Peyer's patch (tissue), 4 donors: ENCODE measurements at regions not wholly inside any gene's neighbourhood (a gene's known extent, or its start where the extent isn't known, plus 50 kb on each side); places are given as distances from the start of the nearest gene placed in this dataset.

Experiments used
- DNase-seq, 3 donors: peaks; one replicate each; pipeline ENCODE4 v3.0.0-alpha.2; 2017 to 2019
- H3K27ac ChIP-seq, 4 donors: fragments of 200-600 bp; sonication (generic); one replicate each; pipeline ENCODE4 v1.5.1; 2016 to 2019
- H3K27me3 ChIP-seq, 2 donors: fragments of 200-600 bp; sonication (generic); one replicate each; pipeline ENCODE4 v1.5.1; 2019
- H3K36me3 ChIP-seq, 3 donors: fragments of 200-600 bp; sonication (generic); one replicate each; pipeline ENCODE4 v1.5.1; 2016 to 2019
- H3K4me1 ChIP-seq, 4 donors: fragments of 200-600 bp; sonication (generic); one replicate each; pipeline ENCODE4 v1.5.1; 2016 to 2019
- H3K4me3 ChIP-seq, 4 donors: fragments of 200-600 bp; sonication (generic); 1 replicate in 3 of 4; 2 replicates in 1 of 4; pipeline ENCODE4 v1.5.1; 2016 to 2019; ENCODE audit warnings: mild to moderate bottlenecking in 1 of 4
- H3K9me3 ChIP-seq, 4 donors: fragments of 200-600 bp; sonication (generic); one replicate each; pipeline ENCODE4 v1.5.1; 2016 to 2019; ENCODE audit warnings: mild to moderate bottlenecking in 1 of 4
- POLR2A ChIP-seq, 2 donors: fragments of 450-650 bp; IDR thresholded peaks; one replicate each; pipeline ENCODE4 v1.5.1; 2017; ENCODE audit warnings: antibody characterized with exemption in 2 of 2, mild to moderate bottlenecking in 2 of 2, moderate library complexity in 2 of 2
- TF ChIP-seq, protein P1 (sequence below), 6 experiments: fragments of 450-650 bp in 4 of 6; fragments of 200-600 bp in 2 of 6; sonication (generic) in 1 of 6; IDR thresholded peaks; one replicate each; pipeline ENCODE4 v1.5.1; 2017 to 2019; ENCODE audit warnings: antibody characterized with exemption in 6 of 6, mild to moderate bottlenecking in 3 of 6, moderate library complexity in 1 of 6

DNA sequence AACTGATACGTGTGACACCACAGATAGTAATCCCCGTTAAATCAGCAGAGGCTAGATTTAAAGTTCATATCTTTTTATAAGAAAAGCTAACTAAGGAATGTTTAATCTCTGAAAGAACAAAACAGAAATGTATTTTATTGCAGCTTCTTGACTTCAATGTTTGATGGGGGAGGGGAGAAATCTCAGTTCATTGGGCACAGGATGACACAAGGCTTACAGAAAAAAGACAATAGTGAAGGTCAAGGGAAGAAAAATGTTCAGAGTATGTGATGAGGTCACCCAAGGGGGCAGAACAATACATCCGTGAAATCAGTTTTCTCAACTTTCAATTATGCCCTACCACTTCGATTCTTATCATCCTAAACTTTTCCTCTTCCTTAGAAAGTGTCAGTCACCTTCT is 102.9 kb downstream of the ELAPOR2 start:
- Histone ChIP-seq H3K4me1 (no peaks in the 10 kb centered on the region), H3K9me3 (no peaks in the 10 kb centered on the region), H3K27ac (no peak overlapping the region), H3K36me3 (no peaks in the 10 kb centered on the region), H3K27me3 (no peaks in the 10 kb centered on the region), H3K4me3 (no peak overlapping the region)
- no peak for DNase-seq
- TF ChIP-seq POLR2A (IDR thresholded peaks at IDR 0.05), result no peak
- TF ChIP-seq, protein P1, sequence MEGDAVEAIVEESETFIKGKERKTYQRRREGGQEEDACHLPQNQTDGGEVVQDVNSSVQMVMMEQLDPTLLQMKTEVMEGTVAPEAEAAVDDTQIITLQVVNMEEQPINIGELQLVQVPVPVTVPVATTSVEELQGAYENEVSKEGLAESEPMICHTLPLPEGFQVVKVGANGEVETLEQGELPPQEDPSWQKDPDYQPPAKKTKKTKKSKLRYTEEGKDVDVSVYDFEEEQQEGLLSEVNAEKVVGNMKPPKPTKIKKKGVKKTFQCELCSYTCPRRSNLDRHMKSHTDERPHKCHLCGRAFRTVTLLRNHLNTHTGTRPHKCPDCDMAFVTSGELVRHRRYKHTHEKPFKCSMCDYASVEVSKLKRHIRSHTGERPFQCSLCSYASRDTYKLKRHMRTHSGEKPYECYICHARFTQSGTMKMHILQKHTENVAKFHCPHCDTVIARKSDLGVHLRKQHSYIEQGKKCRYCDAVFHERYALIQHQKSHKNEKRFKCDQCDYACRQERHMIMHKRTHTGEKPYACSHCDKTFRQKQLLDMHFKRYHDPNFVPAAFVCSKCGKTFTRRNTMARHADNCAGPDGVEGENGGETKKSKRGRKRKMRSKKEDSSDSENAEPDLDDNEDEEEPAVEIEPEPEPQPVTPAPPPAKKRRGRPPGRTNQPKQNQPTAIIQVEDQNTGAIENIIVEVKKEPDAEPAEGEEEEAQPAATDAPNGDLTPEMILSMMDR (IDR thresholded peaks at IDR 0.05), result no peak

DNA sequence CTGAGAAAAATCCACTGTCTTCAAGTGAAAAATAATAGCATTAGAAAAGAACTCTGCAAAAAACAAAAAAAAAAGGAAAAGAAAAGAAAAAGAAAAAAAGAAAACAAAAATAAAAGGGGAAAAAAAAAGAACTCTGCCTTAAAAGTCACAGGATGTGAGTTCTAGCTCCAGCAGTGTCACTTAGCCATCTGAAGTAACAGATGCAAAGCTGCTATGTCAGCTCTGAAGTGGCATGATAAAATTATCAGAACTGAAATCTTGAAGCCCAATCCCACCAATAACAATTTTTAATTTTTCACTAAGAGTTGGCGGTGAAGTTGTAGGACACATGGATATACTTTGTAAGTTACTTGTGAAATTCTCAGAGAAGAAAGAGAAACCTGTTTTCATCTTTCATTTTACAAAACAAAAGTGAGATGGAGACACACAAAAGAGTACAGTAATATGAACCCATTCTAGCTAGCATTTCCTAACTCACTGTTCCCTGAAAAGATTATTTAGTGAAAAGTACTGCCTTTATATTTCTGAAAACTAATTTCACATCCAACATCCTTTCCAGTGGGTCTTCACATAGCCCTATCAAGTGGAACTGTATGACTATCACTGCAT is 103.5 kb downstream of the ELAPOR2 start:
- Histone ChIP-seq H3K27ac (no peak overlapping the region), H3K9me3 (no peaks in the 10 kb centered on the region), H3K27me3 (no peaks in the 10 kb centered on the region), H3K4me3 (no peak overlapping the region), H3K36me3 (no peaks in the 10 kb centered on the region), H3K4me1 (no peaks in the 10 kb centered on the region)
- DNase-seq, result no peak
- TF ChIP-seq, protein P1 (IDR thresholded peaks at IDR 0.05), result no peak
- TF ChIP-seq POLR2A (IDR thresholded peaks at IDR 0.05), result no peak

DNA sequence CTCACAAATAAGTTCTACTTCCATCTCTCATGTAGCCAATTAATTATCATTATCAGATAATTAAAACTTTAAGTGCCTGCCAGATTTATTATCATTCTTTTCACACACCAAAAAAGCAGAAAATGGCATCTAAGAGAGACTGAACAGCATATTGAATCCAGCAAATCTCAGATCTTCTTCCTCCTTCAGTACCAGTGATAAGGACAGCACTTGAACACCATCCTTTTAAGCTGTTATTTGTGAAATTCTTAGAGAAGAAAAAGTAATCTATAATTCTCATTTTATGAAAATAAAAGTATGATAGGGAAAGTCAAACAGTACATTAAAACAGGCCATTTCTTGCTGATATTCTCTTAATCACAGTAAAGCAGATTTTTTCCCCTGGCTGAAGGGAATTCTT is 104.5 kb downstream of the ELAPOR2 start:
- Histone ChIP-seq H3K4me1 (no peaks in the 10 kb centered on the region), H3K9me3 (no peaks in the 10 kb centered on the region), H3K36me3 (no peaks in the 10 kb centered on the region), H3K4me3 (no peak overlapping the region), H3K27ac (no peak overlapping the region), H3K27me3 (no peaks in the 10 kb centered on the region)
- DNase-seq, result no peak
- TF ChIP-seq POLR2A (IDR thresholded peaks at IDR 0.05), result no peak
- TF ChIP-seq, protein P1 (IDR thresholded peaks at IDR 0.05), result no peak

DNA sequence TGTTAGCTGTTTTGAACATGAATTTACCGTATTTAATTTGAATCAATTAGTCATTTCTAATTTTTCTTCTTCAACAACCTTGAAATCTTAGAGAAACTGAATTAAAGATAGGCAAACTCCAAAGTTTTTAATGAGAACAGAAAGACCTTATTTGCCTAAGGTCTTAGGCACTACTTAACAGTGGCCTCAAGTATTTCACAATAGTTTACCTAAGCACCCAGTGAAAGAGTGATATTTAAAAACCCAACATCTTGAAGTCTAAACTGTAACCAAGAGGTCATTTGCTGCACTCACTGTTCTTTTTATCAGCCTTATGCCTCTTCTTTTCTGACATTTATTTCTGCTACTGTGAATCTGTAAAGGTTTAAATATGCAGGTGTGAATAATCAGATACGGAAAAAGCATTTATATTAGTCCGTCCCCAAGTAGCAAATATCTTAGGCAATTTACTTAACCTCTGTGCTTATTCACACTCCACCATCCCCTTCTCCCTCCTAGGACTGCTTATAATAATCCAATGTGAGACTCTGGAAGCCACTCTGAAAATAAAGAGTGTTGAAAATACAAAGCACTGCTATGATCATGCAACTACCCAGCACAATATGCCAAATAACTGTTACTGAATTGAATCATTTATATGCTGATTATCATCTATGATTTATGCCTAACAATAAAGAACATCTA is 105.7 kb downstream of the ELAPOR2 start:
- no peaks in the 10 kb centered on the region for H3K9me3 ChIP-seq
- no peak for DNase-seq
- TF ChIP-seq, protein P1 (IDR thresholded peaks at IDR 0.05), result no peak
- no peak for TF ChIP-seq POLR2A (IDR thresholded peaks at IDR 0.05)
- no peaks in the 10 kb centered on the region for H3K27me3 ChIP-seq
- H3K4me3 ChIP-seq, result no peak overlapping the region
- H3K4me1 ChIP-seq, result no peaks in the 10 kb centered on the region
- no peak overlapping the region for H3K27ac ChIP-seq
- no peaks in the 10 kb centered on the region for H3K36me3 ChIP-seq

DNA sequence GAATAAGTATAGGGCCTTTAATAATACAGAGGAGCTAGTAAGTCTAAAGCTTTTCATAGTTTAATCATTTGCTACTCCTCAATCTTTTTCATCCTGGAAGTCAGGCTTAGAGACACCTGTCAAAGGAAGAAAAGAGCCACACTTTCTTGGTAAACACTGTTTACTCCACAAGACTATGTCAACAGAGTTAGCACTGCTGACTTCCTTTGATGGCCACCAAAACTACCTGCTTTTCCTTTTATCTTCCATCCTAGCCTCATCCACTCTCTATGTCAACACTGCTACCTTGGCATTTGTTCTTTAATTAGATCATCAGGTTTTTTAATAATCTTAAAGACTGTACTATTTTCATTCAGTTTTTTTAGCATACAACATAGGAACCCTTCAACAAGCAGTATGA is 106.2 kb downstream of the ELAPOR2 start:
- TF ChIP-seq, protein P1 (IDR thresholded peaks at IDR 0.05), result no peak
- no peak overlapping the region for H3K27ac ChIP-seq
- no peaks in the 10 kb centered on the region for H3K27me3 ChIP-seq
- no peaks in the 10 kb centered on the region for H3K9me3 ChIP-seq
- H3K36me3 ChIP-seq, result no peaks in the 10 kb centered on the region
- no peak for DNase-seq
- no peak overlapping the region for H3K4me3 ChIP-seq
- H3K4me1 ChIP-seq, result no peaks in the 10 kb centered on the region
